ENCODE measurements at regions not wholly inside any gene's neighbourhood (a gene's known extent, or its start where the extent isn't known, plus 50 kb on each side); places are given as distances from the start of the nearest gene placed in this dataset.

DNA sequence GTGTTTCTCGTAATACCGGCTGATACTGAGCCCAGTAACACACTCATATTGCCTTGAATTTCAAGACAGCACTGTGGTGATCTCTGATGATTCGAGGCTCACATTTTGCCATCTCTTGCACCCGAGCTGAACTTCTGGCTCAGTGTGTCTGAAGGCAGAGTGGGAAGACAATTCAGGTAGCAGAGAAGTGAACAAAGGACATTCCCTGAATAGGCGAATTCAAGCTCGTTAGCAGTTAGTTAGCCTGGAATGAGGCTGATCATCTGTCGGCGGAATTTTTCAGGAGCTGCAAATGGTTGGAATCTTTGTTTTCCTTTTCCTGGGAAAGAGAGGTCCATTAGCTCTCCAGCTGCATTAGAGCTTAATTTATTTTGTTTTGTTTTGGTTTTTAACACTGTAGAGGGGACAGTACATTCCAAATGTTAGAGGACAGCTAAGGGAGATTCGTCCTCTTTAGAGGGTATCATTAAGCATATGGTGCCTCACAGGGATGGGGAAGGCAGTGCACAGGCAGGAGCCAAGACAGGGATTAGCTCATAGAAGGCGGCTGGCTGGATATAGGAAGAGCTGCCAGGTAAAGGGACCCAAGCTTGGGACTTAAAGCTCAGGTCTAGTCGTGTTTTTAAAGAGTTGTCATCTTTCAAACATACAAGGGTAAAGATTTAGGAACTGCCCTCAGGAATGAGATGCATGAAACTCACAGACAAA, 119.7 kb upstream of the DLG1 start:
- Histone ChIP-seq H4K20me1 (ENCODE audit: control insufficient read depth, insufficient read depth) (no peaks in the 10 kb centered on the region), H3K27me3 (replicated peaks in 1 of 2; ENCODE audit: control insufficient read depth in 2 of 2, insufficient read depth in 2 of 2, low read length in 1 of 2) (no peaks in the 10 kb centered on the region), H3K9me3 (replicated peaks; ENCODE audit: control insufficient read depth, insufficient read depth, low read length) (no peaks in the 10 kb centered on the region), H3K27ac (ENCODE audit: control insufficient read depth, insufficient read depth) (no peak overlapping the region), H3K9ac (ENCODE audit: control insufficient read depth, insufficient read depth, low read length) (no peak overlapping the region), H3K4me2 (ENCODE audit: control insufficient read depth, insufficient read depth) (no peak overlapping the region), H3K4me1 (ENCODE audit: control insufficient read depth, insufficient read depth, low read length) (no peaks in the 10 kb centered on the region), H3K4me3 (no peak overlapping the region), H3K36me3 (ENCODE audit: control insufficient read depth in 2 of 2, insufficient read depth in 2 of 2, low read length in 1 of 2) (no peaks in the 10 kb centered on the region), H3K79me2 (ENCODE audit: control insufficient read depth, insufficient read depth, low read length) (no peaks in the 10 kb centered on the region), H2AFZ (ENCODE audit: control insufficient read depth, low read depth, low read length) (no peak overlapping the region)
- TF ChIP-seq, protein P1, sequence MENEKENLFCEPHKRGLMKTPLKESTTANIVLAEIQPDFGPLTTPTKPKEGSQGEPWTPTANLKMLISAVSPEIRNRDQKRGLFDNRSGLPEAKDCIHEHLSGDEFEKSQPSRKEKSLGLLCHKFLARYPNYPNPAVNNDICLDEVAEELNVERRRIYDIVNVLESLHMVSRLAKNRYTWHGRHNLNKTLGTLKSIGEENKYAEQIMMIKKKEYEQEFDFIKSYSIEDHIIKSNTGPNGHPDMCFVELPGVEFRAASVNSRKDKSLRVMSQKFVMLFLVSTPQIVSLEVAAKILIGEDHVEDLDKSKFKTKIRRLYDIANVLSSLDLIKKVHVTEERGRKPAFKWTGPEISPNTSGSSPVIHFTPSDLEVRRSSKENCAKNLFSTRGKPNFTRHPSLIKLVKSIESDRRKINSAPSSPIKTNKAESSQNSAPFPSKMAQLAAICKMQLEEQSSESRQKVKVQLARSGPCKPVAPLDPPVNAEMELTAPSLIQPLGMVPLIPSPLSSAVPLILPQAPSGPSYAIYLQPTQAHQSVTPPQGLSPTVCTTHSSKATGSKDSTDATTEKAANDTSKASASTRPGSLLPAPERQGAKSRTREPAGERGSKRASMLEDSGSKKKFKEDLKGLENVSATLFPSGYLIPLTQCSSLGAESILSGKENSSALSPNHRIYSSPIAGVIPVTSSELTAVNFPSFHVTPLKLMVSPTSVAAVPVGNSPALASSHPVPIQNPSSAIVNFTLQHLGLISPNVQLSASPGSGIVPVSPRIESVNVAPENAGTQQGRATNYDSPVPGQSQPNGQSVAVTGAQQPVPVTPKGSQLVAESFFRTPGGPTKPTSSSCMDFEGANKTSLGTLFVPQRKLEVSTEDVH (IDR thresholded peaks at IDR 0.05; ENCODE audit: low read depth, partially characterized antibody): no peak
- TF ChIP-seq DPF2 (IDR thresholded peaks at IDR 0.05): no peak
- TF ChIP-seq BACH1 (IDR thresholded peaks at IDR 0.05; ENCODE audit: borderline replicate concordance): no peak
- no peak for TF ChIP-seq EED (IDR thresholded peaks at IDR 0.05; ENCODE audit: low read depth)
- no peak for TF ChIP-seq NFXL1 (IDR thresholded peaks at IDR 0.05; ENCODE audit: borderline replicate concordance)
- TF ChIP-seq YBX1 (IDR thresholded peaks at IDR 0.05): no peak
- no peak for TF ChIP-seq KLF5 (IDR thresholded peaks at IDR 0.05; ENCODE audit: partially characterized antibody)
- TF ChIP-seq RB1 (IDR thresholded peaks at IDR 0.05; ENCODE audit: borderline replicate concordance): no peak
- TF ChIP-seq, protein P2, sequence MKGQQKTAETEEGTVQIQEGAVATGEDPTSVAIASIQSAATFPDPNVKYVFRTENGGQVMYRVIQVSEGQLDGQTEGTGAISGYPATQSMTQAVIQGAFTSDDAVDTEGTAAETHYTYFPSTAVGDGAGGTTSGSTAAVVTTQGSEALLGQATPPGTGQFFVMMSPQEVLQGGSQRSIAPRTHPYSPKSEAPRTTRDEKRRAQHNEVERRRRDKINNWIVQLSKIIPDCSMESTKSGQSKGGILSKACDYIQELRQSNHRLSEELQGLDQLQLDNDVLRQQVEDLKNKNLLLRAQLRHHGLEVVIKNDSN (IDR thresholded peaks at IDR 0.05; ENCODE audit: borderline replicate concordance, extremely low read length, insufficient read depth, low read depth, low read length): no peak
- WGBS (ENCODE audit: insufficient coverage, insufficient replicate concordance, low lambda C conversion rate, missing lambda C conversion rate): 40% methylated on average over 11 of the region's 11 CpGs
- DNase-seq (ENCODE audit: low read depth, low spot score): no peak
- no TSS peak for BruUV-seq (replicated peaks)
- ChIA-PET RAD21 (ENCODE audit: unreplicated experiment) (no interaction called here), POLR2A (interaction anchor here (0.6 kb wide), 1 partner anchor 746 kb away, joined by 6 read pairs; no protein-coding TSS in a partner anchor), CTCF (interaction anchor here (1.0 kb wide), 1 partner anchor 62 kb away, joined by 3 read pairs; no protein-coding TSS in a partner anchor), SMC1A (ENCODE audit: uncharacterized antibody, unreplicated experiment) (interaction anchor here (0.9 to 2.2 kb wide), 5 partner anchors 10 to 115 kb away, joined by 3 to 6 read pairs (median 3); no protein-coding TSS in a partner anchor)
- no peak for FAIRE-seq
- no peak for ATAC-seq
- in situ Hi-C loops (cut with MboI): no loop called here
- intact Hi-C loops (cut with micrococcal nuclease; ENCODE audit: unreplicated experiment): no loop called here

All from GM12878 (cell line).